Gastroesophageal sphincter (tissue), 4 donors: ENCODE measurements at regions not wholly inside any gene's neighbourhood (a gene's known extent, or its start where the extent isn't known, plus 50 kb on each side); places are given as distances from the start of the nearest gene placed in this dataset.

Experiments
- ATAC-seq: fragments of 150-250 bp; one replicate; pipeline ENCODE4 v1.9.1; 2016; ENCODE audit warnings: mild to moderate bottlenecking, moderate library complexity
- H3K27ac ChIP-seq, 4 donors: fragments of 200-600 bp; sonication (generic) in 3 of 4; 1 replicate in 3 of 4; 2 replicates in 1 of 4; pipeline ENCODE4 v1.5.1; 2016 to 2019
- H3K27me3 ChIP-seq: fragments of 200-600 bp; sonication (generic); one replicate; pipeline ENCODE4 v1.5.1; 2019
- H3K36me3 ChIP-seq, 2 donors: fragments of 200-600 bp; sonication (generic); one replicate each; pipeline ENCODE4 v1.5.1; 2019; ENCODE audit warnings: control low read depth in 1 of 2
- H3K4me1 ChIP-seq, 3 donors: fragments of 200-600 bp; sonication (generic); 1 replicate in 2 of 3; 2 replicates in 1 of 3; pipeline ENCODE4 v1.5.1; 2016 to 2019; ENCODE audit warnings: control low read depth in 2 of 3
- H3K4me3 ChIP-seq, 2 donors: fragments of 200-600 bp; sonication (generic); one replicate each; pipeline ENCODE4 v1.5.1; 2019; ENCODE audit warnings: mild to moderate bottlenecking in 1 of 2, moderate library complexity in 1 of 2
- H3K9me3 ChIP-seq, 3 donors: fragments of 200-600 bp; sonication (generic); one replicate each; pipeline ENCODE4 v1.5.1; 2017 to 2019; ENCODE audit warnings: control low read depth in 2 of 3
- CTCF ChIP-seq, 4 experiments: fragments of 200-600 bp in 2 of 4; fragments of 450-650 bp in 2 of 4; sonication (generic) in 1 of 4; IDR thresholded peaks; one replicate each; pipeline ENCODE4 v1.5.1; 2017 to 2019; ENCODE audit warnings: antibody characterized with exemption in 4 of 4, mild to moderate bottlenecking in 2 of 4, moderate library complexity in 2 of 4
- EP300 ChIP-seq: sonication (generic); formaldehyde crosslinking; IDR thresholded peaks from one replicate; pipeline ENCODE4 v1.6.1; 2017; ENCODE audit warnings: antibody characterized with exemption, mild to moderate bottlenecking
- POLR2A ChIP-seq, 2 donors: fragments of 450-650 bp; IDR thresholded peaks; one replicate each; pipeline ENCODE4 v1.6.1; 2017; ENCODE audit warnings: antibody characterized with exemption in 2 of 2, mild to moderate bottlenecking in 2 of 2, moderate library complexity in 1 of 2
- POLR2AphosphoS5 ChIP-seq: sonication (generic); formaldehyde crosslinking; IDR thresholded peaks from one replicate; pipeline ENCODE4 v1.6.1; 2017; ENCODE audit warnings: antibody characterized with exemption
- WGBS, 2 donors: methylation state at CpG; one replicate each; pipeline ENCODE4 v1.1.5; 2018; ENCODE audit warnings: low coverage in 1 of 2; 5-methylcytosine and 5-hydroxymethylcytosine counted together

DNA sequence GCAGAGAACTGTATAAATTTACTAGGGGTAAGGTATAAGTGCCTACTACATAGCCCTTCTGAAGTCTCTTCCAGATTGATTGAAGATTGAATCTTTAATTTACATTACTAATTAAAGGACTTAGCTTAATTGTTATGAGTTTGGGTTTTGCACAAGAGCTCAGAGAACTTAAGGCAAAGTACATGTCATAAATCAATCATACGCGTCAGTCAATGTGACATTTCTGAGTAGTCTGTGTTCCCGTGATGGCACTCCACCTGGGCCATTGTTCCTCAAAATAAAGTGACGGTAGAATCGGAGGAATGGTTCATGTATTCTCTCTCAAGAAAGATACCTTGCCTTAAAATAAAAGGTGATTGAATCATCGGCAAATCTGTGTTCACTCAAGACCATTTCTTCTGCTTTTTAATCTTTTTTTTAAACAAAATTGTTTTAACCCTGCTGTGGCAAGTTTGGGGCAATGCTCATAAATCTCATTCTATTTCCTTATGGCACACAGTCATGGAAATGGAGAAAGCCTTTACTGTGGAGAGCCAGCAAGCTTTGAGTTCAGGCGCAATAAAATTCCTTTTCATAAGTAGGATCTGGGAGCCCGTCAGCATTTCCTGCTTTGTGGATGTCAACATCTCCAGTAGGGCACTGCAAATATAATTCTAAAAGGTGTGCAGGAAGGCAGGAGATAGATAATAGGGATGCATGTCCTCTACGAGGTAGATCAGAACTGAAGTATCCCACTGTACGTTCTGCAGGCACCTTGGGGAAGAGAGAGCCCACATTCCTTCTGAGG lies 427.4 kb downstream of the GATA3 start:
- no peaks in the 10 kb centered on the region for H3K4me1 ChIP-seq
- no peak overlapping the region for H3K4me3 ChIP-seq
- WGBS, 2 donors: 75 to 80% methylated on average over 9 to 10 of the region's 10 CpGs
- peaks cover 12% of the 10 kb centered on the region for H3K27me3 ChIP-seq
- H3K27ac ChIP-seq: no peak overlapping the region
- H3K9me3 ChIP-seq: peaks cover 0 to 9% (median 0%) of the 10 kb centered on the region in 3 donors
- TF ChIP-seq POLR2AphosphoS5 (no peak), CTCF (IDR thresholded peaks at IDR 0.05) (no peak), EP300 (no peak)
- H3K36me3 ChIP-seq: no peaks in the 10 kb centered on the region
- no peak for ATAC-seq

- Histone ChIP-seq H3K27ac (no peak overlapping the region), H3K4me3 (no peak overlapping the region), H3K9me3 (no peaks in the 10 kb centered on the region), H3K36me3 (no peaks in the 10 kb centered on the region), H3K27me3 (peaks cover 12% of the 10 kb centered on the region), H3K4me1 (no peaks in the 10 kb centered on the region)
- no peak for ATAC-seq
- 61 to 86% methylated on average over 6 of the region's 6 CpGs for WGBS, 2 donors
- TF ChIP-seq EP300 (no peak), CTCF (IDR thresholded peaks at IDR 0.05) (no peak), POLR2AphosphoS5 (no peak), POLR2A (IDR thresholded peaks at IDR 0.05) (no peak)
These were observed 430.5 kb downstream of the GATA3 start for GRCh38 chr10:8485032-8485431.

DNA sequence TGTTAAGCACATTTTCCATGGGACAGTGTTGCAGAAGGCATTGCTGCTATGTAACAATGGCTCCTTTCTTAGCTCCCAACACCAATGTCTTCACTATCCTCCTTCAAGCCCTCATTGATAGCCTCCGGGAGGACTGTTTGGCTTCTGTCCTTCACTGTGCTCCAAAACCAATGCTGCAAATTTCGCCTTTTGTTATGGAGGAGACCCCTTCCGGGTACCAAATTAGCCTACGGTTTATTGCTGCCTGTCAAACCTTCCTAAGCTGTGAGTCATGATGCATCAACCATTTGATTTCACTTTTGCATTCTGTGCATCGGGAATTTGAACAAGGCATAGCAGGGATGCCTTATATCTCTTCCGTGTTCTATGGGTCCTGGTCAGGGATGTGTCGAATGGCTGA lies 432.9 kb downstream of the GATA3 start:
- TF ChIP-seq POLR2A (IDR thresholded peaks at IDR 0.05) (no peak), EP300 (no peak), POLR2AphosphoS5 (no peak)
- no peak for ATAC-seq
- 73 to 87% methylated on average over 3 to 7 of the region's 7 CpGs for WGBS, 2 donors
- H3K4me1 ChIP-seq: no peaks in the 10 kb centered on the region
- H3K36me3 ChIP-seq: no peaks in the 10 kb centered on the region
- no peak overlapping the region for H3K4me3 ChIP-seq
- no peak overlapping the region for H3K27ac ChIP-seq
- H3K27me3 ChIP-seq: peaks cover 12% of the 10 kb centered on the region
- no peaks in the 10 kb centered on the region for H3K9me3 ChIP-seq

GRCh38 chr10:8489232-8489631 lies 434.7 kb downstream of the GATA3 start:
- TF ChIP-seq EP300 (no peak), CTCF (IDR thresholded peaks at IDR 0.05) (no peak), POLR2A (IDR thresholded peaks at IDR 0.05) (no peak), POLR2AphosphoS5 (no peak)
- no peaks in the 10 kb centered on the region for H3K36me3 ChIP-seq
- H3K27ac ChIP-seq: no peak overlapping the region
- ATAC-seq: no peak
- H3K9me3 ChIP-seq: no peaks in the 10 kb centered on the region
- H3K4me3 ChIP-seq: no peak overlapping the region
- 89 to 95% methylated on average over 3 of the region's 3 CpGs for WGBS, 2 donors
- H3K4me1 ChIP-seq: no peaks in the 10 kb centered on the region
- peaks cover 3% of the 10 kb centered on the region for H3K27me3 ChIP-seq

DNA sequence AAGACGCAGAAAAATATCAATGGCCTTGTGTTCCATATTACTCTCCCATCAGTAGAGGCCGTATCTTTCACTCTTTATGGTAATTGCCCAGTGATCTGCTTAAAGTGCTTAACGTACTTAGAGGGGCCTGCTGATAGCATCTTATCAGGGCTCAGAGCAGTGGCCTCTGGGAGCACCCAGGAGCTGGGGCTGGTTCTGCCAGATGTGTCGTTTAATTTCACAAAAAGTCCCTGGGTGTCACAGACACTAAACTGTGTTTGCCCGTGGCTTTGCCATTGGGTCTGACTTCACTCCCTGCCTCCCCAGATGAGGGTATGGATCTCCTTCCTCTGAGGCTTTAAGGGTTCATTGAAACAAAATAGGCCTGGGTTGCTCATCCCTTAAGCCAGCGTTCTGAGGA lies 435.3 kb downstream of the GATA3 start:
- H3K27me3 ChIP-seq: no peaks in the 10 kb centered on the region
- TF ChIP-seq POLR2A (IDR thresholded peaks at IDR 0.05): no peak
- no peak for TF ChIP-seq CTCF (IDR thresholded peaks at IDR 0.05)
- TF ChIP-seq POLR2AphosphoS5: no peak
- TF ChIP-seq EP300: no peak
- no peaks in the 10 kb centered on the region for H3K4me1 ChIP-seq
- H3K36me3 ChIP-seq: no peaks in the 10 kb centered on the region
- no peak for ATAC-seq
- 78 to 81% methylated on average over 2 to 5 of the region's 6 CpGs for WGBS, 2 donors
- no peak overlapping the region for H3K4me3 ChIP-seq
- H3K27ac ChIP-seq: no peak overlapping the region
- no peaks in the 10 kb centered on the region for H3K9me3 ChIP-seq
